HG03571 (cell line): ENCODE measurements at regions not wholly inside any gene's neighbourhood (a gene's known extent, or its start where the extent isn't known, plus 50 kb on each side); places are given as distances from the start of the nearest gene placed in this dataset.
A peak's percentile ranks its signal among the peaks of the same experiment; 100 is the strongest.

Experiments
- ATAC-seq: cut with Tn5 transposase; IDR thresholded peaks from one replicate; pipeline ENCODE4 v1.9.1; 2021; ENCODE audit not compliant: unreplicated experiment

DNA sequence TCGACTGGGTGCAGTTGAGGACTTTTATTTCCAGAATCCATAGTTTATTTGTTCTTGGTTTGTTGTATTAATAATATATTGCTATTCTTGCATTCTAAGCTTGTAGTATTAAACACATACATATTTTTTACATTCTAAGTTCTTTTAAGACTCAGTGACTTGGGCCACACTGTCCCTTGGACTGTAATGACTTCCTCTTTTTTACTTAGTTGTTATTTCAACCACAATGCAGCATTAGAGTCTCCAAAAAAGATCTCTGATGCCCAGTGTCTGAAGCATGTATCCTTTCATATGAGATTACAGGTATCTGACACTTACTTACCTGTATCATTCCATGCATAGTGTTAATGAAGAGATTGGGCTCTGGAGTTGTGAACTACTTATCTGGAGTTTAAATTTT lies 864.9 kb upstream of the PCDH20 start:
- ATAC-seq: no peak

DNA sequence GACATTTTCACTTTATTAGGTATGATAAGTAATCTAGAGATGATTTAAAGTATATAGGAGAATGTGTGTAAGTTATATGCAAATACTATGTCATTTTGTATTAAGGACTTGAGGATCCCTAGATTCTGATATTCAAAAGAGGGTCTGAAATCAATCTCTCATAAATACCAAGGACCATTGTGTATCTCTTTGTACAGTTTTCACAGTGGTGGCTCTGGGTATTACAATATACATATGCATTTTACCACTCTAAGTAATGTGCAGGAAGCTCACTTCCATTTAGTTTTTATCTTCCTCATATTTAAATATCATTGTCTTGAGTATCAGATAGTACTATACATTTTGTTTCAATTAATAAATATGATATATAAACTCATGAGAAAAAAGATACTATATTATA lies 862.6 kb upstream of the PCDH20 start:
- no peak for ATAC-seq

DNA sequence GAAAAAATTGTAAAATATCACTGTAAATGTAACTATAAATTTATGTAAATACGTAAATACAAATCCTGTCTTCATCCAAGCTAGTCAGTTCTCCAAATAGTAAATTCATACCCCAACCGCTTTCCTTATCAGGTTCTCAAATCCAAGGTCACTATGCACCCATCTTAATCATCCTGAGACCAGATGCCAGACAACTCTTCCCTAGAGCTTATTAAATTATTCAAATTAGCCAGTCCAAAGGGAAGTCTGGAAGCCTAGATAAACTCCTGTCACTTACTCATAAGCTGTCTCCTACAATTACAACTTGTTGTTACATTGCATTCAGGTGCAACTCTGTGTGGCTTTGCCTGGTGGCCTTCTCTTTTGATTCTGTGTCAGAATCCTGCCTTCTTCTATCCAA lies 836.1 kb upstream of the PCDH20 start:
- no peak for ATAC-seq

DNA sequence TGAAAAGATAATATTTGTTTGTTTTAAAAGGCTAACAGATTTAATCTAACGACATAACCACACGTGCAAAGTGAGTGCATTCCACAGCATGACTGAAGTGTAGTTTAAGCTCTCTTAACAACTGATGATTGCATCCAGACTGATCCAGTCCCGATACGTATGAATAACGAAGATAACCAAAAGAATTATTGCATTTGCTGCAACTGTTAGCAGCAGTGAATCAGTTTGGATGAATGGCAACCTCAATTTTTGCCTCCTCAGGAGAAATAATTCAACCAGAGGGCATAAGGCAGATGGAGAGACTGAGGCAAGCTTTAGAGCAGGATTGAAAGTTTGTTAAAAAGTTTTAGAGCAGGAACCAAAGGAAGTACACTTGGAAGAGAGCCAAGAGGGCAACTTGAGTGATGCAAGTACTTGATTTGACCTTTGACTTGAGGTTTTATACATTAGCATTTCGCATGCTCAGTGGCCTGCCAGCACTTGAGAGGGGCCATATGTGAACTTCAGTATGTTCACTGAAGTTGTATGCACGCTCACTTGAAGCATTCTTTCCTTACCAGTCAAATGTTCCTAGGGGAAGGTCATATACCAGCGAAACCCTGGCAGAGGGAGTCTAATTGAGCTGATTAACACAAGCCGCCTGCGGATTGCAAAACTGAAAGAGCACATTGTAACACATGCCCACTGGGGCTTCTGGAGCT lies 835.0 kb upstream of the PCDH20 start:
- ATAC-seq: no peak

DNA sequence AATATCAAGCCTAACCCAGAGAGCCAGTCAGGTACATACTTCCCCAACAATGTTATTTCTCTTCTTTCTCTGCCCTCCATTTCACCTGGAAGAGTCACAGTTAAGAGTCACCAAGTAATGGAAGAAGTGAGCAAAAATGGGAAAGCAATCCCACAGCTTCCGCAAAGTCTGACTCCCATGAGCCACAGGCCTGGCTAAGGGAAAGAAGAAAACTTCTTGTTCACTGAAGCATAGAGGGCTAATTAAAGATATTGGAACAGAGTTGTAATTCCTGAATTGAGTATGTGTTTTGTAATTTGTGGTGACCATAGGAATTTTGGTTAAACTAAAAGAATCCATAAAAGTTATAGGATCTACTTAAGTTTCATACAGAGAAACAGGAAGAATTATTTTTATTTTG lies 830.9 kb upstream of the PCDH20 start:
- ATAC-seq: no peak

DNA sequence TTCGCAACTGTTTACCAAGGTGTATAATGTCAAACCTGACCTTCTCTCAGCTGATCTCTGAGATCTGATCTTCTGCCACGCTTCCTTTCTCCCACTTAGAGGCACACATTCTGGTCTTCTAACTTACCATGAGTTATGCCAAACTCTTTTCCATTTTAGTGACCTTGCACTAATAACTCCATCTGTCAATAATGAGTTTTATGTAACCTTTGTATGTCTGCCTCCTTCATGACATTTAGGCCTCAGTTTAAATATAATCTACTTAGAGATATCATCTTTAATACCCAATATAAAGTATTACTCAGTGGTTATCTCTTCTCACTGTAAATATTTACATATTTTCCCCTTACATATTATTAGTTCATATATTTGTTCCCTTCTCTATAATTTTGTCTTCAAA lies 827.5 kb upstream of the PCDH20 start:
- no peak for ATAC-seq

DNA sequence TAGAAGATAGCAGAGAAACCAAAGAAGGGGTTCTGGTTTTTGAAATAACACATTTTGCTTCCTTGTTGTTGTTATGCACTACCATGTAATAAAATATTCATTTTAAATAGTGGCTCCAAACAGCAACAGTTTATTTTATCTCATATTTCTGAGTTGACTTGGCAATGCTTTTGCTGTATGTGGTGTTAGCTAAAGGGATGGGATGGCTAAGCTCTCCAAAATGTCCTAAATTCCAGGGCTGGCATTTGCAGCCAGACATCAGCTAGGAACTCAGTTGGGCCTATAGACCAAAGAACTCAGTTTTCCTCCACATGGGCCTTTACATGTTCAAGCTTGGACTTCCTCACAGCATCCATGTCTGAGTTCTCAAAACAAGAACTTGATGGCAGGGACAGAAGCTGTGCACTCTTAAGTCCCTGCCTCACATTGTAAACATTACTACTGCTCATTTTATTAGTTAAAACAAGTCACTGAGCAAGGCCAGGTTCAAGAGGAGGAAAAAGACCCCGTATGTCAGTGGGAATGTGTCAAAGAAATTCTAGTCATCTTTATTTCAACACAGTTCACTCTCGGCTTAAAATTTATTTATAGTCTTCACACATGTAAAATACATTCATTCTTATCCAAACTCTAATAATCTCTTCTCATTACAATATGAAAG lies 819.3 kb upstream of the PCDH20 start:
- ATAC-seq: no peak

DNA sequence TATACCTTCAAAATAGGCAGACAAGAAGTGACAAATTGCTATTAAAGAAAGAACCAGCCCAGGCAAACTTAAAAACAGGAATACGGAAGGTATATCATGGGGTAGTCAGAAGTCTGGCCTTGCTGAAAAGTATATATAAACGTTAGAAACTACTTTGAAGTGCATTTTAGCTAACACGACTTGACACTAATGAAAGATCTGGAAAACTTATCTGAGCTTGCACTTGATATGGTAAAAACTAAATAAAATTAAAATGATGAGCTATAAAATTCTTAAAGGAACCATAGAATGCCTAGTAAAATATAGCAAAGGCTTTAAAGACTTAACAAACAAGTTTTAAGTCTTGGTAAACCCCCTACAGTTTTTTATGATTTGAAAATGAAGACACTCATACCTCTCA lies 795.3 kb upstream of the PCDH20 start:
- ATAC-seq: no peak

DNA sequence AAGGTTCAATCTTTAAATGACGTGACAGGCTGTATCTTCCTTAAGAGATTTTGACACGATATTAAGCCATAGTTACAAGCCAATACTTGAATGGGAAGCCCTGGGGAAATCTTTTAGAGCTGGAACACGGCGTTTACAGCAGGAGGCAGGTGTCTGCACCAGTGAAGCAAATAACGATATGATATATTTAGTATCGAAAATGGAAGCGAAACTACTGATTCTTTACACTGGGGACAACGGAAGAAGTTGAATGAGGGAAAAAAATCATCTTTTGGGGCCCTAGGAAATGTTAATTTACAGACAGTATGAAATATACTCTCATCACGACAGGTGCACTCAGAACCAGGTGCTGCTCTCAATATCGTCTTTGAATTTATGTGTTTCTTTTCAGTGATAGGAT lies 793.9 kb upstream of the PCDH20 start:
- peak; percentile 78 for ATAC-seq

DNA sequence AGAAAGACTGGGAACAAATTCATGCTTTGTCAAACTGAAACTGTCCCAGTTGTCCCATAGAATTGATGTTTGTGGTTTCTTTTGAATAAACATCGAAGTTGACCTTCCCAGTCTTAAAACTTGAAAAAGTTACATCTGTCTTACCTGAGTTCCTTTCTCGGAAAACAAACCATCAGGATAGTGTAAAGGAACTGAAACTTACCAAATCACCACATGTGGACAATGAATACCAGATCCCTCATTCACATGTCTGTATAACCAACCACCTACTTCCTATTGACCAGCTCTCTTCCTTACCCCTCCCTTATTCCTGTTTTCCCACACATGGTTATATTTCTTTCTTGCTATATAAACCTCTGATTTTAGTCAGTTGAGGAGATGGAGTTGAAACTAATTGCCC lies 791.7 kb upstream of the PCDH20 start:
- ATAC-seq: no peak

DNA sequence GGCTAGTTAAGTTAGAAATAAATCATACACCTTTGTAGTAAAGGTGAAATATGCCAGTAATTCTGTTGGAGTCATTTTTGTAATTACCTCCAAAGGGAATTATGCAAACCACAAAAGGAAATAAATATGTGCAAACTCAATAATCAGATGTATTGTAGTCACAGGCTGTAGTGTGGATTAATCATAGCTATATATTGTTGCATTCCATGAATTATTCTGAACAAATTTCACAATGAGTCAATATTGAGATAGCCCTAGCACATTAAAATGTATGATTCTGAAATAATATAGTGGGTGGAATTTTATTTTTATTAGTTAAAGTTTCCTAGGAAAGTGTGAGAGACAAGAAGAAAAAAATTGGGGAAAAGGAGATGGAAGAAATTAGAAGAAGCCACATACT lies 790.5 kb upstream of the PCDH20 start:
- no peak for ATAC-seq

DNA sequence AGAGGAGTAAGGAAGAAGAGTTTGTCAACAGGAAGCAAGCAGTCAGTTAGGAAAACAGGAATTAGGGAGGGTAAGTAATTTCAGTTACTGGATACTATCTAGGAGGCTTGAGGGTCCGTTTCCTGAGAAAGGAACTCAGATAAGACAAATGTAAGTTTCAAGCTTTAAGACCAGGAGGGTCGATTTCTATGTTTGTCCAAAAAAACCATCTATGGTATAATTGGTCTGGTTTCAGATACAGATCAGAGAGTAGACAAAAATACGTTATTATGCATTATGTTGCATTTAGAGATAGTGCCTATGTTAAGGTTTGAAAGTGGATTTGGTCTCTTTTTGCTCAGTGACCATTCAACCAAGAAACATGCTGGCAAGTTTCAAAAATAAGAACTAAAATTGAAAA lies 789.6 kb upstream of the PCDH20 start:
- ATAC-seq: no peak

DNA sequence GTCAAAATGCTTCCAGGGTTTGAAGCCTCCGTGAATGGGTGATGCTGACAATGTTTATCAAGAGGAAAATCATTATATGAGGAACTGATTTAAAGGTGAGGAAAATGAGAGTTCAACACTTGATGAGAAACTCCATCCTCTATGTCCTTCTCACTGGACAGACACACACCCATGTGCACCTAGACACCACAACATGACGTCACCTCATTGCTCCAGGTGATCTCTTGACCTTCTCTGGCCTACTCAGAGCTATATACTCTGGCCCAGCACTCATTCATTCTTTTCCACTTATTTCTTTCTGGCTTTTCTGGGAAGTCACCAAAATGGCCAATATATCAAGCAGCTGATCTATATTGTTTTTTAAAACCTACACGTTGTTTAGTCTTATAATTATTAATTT lies 778.7 kb upstream of the PCDH20 start:
- no peak for ATAC-seq

DNA sequence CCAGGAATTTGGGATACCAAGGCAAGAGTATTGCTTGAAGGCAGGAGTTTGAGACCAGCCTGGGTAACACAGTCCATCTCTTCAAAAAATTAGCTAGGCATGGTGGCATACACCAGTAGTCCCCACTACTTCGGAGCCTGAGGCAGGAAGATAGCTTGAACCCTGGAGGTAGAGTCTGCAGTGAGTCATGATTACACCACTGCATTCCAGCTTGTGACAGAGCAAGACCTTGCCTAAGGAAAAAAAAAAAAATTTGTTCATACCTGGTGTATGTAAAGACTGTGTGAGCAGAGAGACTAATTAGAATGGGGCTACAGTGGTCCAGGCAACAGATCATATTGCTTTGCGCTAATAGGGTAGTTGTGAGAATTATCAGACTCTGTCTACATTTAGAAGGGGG lies 778.3 kb upstream of the PCDH20 start:
- ATAC-seq: no peak

DNA sequence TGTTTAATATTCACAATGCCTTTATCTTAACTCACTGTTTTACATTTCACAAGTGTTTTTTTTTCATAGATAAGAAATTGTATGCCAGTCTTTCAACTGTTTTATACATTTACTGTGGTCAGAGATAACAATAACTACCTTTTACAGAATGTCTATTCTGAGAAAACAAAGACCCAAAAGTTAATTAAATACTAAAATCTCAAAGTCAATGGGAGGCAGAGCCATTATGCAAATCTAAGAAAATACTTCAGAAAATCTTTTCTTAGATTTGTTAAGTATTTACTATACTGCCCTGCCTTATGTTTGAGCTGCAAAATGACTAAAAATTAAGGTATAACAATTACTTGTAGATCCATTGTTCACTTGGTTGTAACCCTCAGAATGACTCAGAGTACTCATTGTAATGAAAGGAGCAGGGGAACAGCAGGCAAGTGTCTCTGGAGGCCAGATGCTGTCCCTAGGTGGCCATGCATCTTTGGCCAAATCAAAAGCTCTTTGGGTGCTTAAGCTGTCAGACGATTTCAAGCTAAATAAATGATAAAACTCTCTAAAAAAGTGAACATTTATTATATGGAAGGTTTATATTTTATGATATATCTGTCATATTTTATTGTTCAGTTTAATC lies 770.1 kb upstream of the PCDH20 start:
- ATAC-seq: no peak

DNA sequence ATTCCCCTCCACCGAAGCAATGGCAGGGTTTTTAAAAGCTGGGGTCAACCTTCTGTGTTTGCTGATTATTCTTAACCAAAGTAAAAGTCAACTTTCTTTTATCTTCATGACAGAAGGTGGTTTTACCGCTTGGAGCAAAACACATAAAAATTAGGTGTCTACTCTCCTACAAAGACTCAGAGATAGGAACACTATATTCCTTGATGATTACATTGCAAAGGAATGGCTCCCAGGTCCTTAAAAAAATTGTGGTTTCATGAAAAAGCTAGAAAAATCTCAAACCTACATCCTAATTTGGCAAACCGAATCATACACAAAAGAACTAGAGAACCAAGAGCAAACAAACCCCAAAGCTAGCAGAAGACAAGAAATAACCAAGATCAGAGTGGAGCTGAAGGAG lies 760.4 kb upstream of the PCDH20 start:
- ATAC-seq: no peak

DNA sequence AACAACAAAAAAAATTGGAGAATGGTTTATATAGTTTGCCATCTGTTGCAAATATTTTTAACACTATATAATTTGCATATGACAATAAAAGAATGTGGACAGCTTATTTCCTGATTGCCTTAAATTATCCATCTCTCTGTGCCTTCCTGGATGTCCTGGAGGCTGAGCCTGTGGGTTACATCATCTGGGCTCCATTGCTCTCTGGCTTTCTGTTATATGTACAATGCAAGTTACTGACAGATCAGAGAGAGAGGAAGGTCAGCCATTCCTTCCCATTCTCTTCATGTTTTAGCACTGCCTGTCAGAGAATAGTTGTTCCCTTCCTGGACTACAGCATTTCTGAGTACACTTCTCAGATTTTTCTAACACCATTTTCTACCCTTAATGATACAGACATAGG lies 758.3 kb upstream of the PCDH20 start:
- no peak for ATAC-seq

DNA sequence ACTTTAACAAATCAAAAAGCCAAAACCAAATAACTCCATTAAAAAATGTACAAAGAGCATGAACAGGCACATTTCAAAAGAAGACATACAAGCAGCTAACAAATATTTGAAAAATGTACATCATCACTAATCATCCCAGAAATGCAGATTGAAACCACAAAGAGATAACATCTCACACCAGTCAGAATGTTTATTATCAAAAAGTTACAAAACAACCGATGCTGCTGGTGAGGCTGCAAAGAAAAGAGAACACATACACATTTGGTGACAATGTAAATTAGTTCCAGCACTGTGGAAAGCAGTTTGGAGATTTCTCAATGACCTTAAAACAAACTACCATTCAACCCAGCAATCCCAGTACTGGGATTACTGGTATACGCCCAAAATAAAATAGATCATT lies 756.0 kb upstream of the PCDH20 start:
- no peak for ATAC-seq

DNA sequence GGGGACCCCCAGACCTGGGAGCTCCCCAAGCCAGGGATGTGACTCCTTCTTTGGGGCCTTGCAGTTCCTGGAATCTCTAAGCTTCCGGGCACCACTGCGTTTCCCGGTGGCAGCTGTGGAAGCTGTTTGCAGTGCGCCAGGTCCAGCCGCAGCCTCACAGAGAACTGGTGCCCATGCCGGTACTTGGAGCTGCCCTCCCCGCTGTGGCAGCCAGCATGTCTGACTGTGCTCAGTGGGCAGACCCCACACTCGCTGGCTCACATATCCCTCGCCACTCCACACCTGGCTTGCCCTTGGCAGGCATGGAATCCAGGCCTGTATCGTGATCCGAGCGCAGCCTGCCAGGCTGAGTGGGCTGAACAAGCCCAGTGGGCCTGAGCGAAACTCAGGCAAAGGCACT lies 753.2 kb upstream of the PCDH20 start:
- ATAC-seq: no peak

DNA sequence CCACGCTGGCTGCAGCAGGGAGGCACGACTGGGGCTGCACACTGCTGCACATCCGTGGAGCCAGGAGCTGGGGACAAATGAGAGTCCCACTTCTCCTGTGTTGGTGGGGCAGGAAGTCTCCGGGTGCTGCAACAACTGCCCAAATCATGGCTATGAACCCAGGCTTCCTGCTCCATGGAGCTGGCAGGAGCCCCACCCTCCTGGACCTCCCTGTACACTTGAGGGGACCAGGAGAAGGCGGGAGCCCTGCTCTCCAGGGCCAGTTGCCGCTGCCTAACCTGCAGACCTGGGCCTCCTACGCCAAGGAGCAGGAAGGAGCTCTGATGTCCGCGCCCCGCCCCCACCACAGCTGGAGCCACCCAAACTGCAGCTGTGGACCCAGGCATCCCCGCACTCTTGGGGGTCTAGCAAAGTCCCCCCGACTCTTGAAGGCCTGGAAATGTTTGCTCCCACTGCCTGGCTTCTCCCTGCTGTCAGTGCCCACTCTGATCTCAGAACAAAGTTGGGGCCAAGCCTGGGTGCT lies 752.1 kb upstream of the PCDH20 start:
- ATAC-seq: no peak

DNA sequence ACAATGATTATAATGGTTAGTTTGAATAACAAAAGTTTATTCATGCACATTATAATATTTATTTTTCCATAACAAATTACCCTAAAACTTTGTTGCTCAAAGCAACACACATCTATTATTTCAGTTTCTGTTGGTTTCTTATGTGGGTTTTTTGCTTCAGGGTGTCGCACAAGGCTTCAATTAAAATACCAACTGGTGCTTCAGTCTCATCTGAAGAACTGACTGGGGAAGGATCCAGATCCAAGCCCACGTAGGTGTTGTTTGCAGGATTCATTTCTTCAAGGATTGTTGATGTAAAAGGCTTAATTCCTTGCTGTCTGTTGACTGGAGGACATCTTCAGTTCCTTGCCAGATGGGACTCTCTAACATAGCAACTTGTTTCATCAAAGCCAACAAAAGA lies 747.2 kb upstream of the PCDH20 start:
- no peak for ATAC-seq

DNA sequence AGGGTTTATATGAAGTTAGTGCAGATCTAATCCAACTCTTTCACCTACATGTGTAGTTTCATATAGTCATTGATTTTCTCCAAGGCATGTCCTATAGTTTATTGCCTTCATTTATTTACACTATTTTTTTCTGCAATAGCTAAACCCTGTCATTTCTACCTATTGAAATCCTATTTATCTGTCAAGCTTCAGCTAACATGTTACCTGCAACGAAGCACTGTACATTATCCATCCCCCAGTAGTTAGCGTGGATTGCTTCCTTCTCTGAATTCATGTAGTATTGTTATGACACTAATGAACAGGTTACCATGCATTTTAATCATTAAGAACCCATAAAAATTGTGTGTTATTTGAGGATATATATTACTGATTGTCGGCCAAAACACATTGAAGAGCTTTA lies 742.9 kb upstream of the PCDH20 start:
- ATAC-seq: no peak
